GF-D8 (cell line): ENCODE measurements at regions not wholly inside any gene's neighbourhood (a gene's known extent, or its start where the extent isn't known, plus 50 kb on each side); places are given as distances from the start of the nearest gene placed in this dataset.
"Not testable (repeated sequence)": the region's sequence is repeated elsewhere in the genome, so short reads cannot be mapped to it uniquely, and the experiment has no call there.

Source experiments
- DNase-seq: peaks from one replicate; lab custom pipeline; 2025; lab: John Stamatoyannopoulos, UW

DNA sequence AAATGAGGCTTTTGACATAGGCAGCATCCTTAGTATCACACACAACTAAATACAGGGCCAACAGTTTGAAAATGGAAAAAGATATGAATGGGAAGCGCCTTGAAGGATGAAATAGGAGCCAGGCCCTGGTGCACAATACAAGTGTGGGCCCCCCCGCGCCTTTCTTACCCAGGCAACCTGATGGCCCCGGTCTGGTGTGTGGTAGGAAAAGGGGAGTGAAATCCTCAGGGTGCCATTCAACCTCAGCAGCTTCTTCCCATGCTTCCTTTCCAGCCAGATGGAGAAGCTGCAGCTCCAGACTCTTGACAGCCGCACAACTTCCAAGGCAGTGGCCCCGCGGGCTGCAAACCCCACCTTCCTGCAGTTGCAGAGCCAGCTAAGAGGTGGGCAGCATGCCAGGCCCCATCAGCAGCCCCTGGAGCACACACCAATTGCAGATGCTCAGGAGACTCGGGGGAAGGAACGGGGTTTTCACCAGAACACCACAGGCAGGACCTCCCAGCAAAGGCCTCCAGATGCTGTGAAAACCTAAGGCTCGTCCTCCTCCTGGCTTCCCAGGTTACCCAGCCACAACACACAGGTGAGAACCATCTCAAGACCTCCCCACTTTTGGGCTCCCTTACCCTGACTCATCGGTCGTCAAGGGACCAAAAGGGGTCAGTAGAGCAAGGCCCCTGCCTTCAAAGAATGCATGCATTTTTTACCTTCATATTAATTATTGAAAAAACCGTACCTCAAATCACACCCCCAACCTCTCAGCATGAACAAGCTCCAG, 101.6 kb downstream of the CPN2 start:
- DNase-seq: no peak

- DNase-seq: no peak
These were observed 100.8 kb downstream of the CPN2 start for GRCh38 chr3:194250098-194251002.

- DNase-seq: no peak
These were observed 100.1 kb downstream of the CPN2 start for GRCh38 chr3:194251007-194251406.

DNA sequence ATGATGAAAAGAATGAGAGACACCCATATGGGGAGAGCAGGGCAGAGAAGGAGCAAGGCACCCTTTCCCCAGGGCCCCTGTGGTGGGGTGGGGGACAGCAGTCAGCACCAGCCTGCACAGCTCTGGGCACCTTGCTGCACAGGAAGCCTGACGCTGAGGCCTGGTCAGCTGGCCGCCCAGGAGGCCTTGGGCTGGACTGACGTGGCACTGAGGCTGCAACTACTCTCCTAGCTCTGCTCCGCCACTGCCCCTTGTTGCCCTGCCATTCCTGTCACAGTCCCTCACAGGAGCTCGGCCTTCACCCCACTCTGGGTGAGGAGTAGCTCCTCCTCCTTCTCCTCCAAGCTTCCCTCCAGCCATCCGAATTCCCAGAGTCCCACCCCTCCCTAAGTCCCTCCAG, 99.7 kb downstream of the CPN2 start:
- DNase-seq: no peak

DNA sequence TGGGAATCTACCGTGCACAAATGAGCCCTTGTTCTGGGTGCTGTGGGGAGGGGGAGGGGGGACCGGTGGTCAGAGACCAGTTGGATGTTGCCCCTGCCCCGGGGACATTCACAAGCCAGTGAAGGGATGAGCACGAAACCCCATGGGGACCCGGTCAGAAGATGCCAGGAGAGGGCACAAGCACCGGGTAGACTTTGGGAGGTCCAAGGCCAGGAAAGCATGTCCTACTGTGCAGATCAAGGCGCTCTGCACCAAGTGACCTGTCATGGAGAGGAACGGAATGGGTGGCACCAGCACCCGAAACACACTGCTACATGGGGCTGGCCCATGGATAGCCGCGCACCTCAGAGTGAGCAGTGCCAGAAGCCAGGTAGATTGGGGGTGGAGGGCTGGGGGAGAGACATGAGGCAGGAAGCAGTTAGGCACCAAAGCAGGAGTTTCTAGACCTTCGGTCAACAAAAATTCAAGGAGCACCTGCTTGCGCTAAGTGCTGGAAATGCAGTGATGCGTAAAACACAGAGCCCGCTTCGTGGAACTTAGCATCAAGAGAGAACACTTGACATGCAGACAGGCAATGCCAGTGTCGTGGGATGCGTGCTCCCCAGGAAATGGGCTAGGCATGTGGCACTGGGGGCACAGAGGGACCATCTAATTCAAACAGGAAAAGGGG, 99.1 kb downstream of the CPN2 start:
- DNase-seq: no peak

DNA sequence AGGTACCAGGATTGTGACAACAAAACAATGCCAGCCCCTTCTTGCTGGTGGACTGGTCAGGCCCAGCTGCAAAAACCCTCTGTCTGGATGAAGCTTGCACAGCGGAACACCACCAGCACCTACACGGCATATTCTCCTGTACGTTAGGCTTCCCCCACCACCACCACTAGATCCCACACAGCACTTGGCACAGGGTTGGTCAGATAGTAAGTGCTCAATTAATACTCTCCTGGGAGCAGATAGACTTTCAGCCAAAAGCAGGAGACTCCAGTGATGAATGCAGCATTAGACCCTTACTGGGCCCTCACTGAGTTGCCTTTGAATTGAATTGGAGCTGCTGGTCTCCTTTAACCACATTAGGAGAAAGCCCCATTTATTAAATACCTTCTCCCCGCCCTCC, 97.9 kb downstream of the CPN2 start:
- no peak for DNase-seq

DNA sequence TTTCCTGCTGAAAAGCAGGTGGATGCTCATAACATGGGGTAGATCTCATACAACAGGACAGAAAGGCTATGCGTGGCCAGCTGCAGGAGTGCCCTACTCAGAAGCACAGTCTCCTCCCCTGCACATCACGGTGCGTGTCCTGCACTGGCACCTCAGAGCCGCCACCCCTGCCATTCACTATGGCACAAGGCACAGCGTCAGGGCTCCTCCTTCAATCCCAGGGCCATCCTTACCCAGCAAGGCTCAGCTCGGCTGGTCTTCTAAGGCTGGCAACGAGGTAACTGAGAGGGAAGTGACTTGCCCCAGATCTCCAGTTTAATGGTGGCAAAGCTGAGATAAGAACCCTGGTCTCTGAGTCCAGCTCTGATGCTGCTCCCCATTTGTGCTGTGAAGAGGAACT, 97.1 kb downstream of the CPN2 start:
- DNase-seq: no peak

GRCh38 chr3:194255252-194256039, 95.7 kb downstream of the CPN2 start:
- peak; percentile 100 for DNase-seq

DNA sequence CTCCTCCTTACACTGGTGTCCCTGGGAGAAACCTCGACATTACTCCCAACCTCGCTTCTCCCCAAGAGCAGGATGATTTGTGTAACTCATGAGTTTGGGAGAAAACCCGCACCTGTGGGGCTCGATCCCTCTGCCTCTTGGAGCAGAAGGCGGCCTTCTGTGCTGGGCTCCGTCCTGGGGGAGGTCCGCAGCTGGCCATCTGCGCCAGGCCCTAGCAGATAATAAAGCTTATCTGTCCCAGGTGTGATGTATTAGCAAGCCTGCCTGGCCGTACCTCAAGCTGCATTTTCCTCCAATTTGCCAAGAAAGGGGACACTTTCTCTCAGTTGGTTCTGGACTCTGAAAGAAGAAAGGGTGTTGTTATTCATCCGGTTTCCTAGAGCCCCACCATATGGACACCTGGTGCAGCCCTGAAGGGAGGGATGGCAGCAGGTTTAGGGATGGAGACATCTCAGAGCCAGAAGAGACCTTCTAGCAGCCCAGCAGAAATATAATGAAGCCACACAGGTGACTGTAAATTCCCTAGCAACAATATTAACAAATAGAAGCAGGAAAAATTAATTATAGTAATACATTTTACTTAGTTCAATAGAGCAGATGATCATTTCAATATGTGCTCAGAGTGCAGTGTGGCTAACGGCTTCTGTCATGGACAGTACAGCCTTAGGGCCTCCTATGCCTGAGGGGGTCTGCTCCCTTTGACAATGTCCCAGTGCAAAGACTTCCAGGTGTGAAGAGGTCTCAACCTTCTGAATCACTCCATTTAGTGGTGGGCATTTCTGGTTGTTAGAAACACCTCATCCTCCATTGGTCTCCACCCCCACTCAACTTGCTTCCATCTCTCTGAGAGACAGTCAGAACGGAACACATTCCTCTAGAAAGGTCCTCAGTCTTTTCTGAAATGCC, 94.8 kb downstream of the CPN2 start:
- DNase-seq: no peak

DNA sequence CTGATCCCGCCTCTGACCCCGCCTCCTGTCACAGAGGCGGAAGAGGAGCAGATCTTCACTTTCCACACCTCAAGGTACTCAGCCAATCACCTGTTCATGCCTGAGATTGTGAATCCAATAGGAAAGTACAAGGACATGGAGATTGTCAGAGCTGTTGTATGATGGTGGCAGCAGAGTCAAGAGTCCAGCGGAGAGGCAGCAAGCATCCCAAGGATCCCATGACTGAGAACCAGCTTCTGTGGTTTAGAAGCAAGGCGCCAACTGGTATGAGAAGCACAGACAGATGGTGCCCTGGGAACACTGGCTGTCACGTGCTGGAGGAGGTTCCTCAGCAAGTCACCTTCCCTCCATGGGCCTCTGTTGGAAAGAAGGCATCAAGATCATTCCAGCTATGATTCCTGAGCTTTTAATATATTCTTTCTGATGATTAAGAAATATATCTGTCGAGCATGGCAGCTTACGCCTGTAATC, 93.9 kb downstream of the CPN2 start:
- no peak for DNase-seq

DNA sequence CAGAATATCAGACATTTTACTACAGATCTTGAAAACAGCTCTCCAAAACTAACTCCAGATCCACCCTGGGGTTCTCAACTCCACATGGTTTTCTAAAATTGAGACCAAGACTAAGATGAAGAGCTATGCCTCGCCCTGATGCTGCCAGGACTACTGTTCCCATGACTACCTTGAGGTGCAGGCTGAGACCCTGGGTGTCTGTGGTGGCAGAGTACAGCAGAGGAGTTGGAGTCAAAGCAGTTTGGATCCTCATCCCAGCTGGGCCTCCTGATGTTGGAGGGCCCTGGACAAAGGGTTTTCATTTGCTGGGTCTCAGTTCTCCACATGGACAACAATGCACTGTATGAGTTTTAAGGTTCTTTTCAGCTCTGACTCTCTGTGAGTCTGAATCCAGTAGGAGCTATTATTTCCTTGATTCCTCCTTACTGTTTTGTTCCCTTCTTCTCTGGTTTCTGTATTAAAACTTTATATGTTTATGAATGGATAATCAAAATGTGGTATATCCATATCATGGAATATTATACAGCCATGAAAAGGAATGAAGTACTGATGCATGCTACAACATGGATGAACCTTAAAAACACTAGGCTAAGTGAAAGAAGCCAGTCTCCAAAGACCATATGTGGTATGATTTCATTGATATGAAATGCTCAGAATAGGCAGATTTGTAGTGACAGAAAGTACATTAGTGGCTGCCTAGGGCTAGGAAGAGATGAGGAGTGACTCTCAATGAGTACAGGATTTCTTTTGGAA, 93.0 kb downstream of the CPN2 start:
- DNase-seq: no peak

GRCh38 chr3:194259982-194260766, 91.0 kb downstream of the CPN2 start:
- DNase-seq: no peak

- no peak for DNase-seq
These were observed 89.5 kb downstream of the CPN2 start for GRCh38 chr3:194261581-194262063.

DNA sequence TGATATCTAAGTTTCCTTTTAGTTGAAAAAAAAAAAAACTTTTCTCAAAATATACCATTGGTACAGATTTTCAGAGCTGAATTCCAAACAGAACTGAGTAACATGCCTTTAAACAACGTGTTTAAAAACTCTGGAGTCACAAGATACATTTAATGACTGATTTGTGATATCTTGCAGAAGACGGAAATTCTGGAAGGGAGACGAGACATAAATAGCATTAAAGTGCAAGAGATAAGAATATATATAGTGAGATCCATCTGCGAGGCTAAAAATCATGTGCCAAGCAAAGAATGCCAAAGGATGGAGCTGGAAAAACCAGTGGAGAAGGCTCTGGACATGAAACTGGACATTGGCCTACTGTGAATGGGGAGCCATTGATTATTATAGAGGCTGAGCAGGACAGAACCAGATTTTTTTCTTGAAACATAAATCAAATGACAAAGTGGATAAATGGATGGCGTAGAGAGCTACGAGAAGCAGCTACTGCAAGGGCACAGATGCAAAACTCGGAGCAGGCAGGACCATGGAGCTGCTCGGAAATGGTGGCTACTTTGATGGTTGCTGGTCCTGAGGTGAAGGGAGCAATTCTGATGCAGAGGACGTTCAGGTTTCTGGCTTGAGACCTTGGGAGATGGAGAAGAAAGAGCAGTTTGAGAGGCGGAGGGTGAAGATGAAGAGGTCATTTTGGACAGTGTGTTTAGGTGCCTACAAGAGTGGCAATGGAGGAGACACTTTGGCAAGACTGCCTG, 88.8 kb downstream of the CPN2 start:
- DNase-seq: no peak

- DNase-seq: no peak
These were observed 88.2 kb downstream of the CPN2 start for GRCh38 chr3:194262925-194263305.

- DNase-seq: not testable (repeated sequence)
These were observed 86.3 kb downstream of the CPN2 start for GRCh38 chr3:194264631-194265504.

DNA sequence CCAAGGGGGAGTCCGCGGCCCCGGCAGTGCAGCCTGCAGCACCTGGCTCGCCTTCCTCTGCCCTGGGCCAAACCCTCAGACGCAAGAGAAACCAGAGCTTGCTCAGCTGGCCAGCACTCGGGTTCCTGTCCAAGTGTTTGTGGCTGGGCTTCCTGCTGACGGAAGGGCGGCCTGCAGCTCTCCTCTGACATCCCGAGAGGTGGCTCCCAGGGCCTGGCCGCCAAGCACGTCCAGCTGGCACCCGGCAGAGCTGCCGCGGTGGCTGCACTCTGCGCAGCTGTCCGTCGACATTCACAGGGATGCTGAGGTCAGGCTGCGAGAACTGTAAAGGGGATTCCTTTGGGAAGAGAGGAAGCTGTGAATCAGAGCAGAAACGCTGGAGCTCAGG, 85.6 kb downstream of the CPN2 start:
- DNase-seq: no peak
